ENCODE measurements at regions not wholly inside any gene's neighbourhood (a gene's known extent, or its start where the extent isn't known, plus 50 kb on each side); places are given as distances from the start of the nearest gene placed in this dataset.

DNA sequence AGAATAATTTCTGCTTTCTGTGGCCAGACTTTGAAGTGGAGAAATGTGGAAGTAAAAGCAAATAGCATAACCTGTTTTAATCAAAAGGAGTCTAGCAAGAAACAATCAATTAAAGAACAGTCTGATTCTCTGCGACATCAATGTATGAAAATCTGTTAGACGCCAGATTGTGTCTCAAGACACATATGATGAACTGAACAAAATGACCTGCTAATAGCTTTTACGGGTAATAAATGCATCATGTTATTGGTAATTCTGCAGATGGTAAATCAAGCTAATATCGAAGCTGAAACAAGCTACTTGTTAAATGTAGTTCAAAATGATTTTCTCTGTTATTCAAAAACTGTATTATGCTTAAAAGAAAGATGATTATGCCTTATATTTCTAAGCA, 208.5 kb upstream of the FIGN start:
- no peak overlapping the region for H3K14ac ChIP-seq (ENCODE audit: low read length)
- H3K79me1 ChIP-seq (ENCODE audit: low read depth, low read length) = no peaks in the 10 kb centered on the region
- H3K4ac ChIP-seq (ENCODE audit: low read length) = no peak overlapping the region
- H2BK120ac ChIP-seq (ENCODE audit: low read depth, low read length) = no peak overlapping the region
- no peak overlapping the region for H3K23ac ChIP-seq (ENCODE audit: low read depth, low read length, poor library complexity)
- no peak for DNase-seq (ENCODE audit: low spot score)
- H3K9me3 ChIP-seq (replicated peaks in 1 of 2; ENCODE audit: control insufficient read depth in 2 of 2, insufficient read depth in 1 of 2, low read depth in 1 of 2, low read length in 2 of 2) = no peaks in the 10 kb centered on the region
- H3K27me3 ChIP-seq (ENCODE audit: control insufficient read depth in 3 of 3, insufficient read depth in 3 of 3, low read depth in 1 of 3, low read length in 3 of 3) = no peaks in the 10 kb centered on the region
- no peak overlapping the region for H4K8ac ChIP-seq (ENCODE audit: low read depth, low read length)
- H2AFZ ChIP-seq (ENCODE audit: low read length) = peak overlapping the region; percentile 61
- no peak overlapping the region for H3K18ac ChIP-seq (ENCODE audit: low read length)
- no peak overlapping the region for H2BK15ac ChIP-seq (ENCODE audit: low read length)
- no peak overlapping the region for H3K27ac ChIP-seq (replicated peaks; ENCODE audit: low read length)
- no peak overlapping the region for H2BK5ac ChIP-seq (ENCODE audit: low read length)
- no peak overlapping the region for H4K91ac ChIP-seq (ENCODE audit: low read depth, low read length, poor library complexity)
- no peak overlapping the region for H3K4me3 ChIP-seq (ENCODE audit: low read length in 2 of 2)
- H3K4me1 ChIP-seq (ENCODE audit: control insufficient read depth in 2 of 2, insufficient read depth in 1 of 2, low read depth in 1 of 2, low read length in 2 of 2) = peaks cover 2 to 5% of the 10 kb centered on the region in 2 donors
- WGBS, 2 donors (ENCODE audit: extremely low coverage in 2 of 2, insufficient read length in 2 of 2, insufficient replicate concordance in 1 of 2) = no CpG with 5 or more reads among the region's 4 CpGs
- H3K9ac ChIP-seq (ENCODE audit: low read depth, low read length, poor library complexity) = no peak overlapping the region
- no peak overlapping the region for H2AK5ac ChIP-seq (ENCODE audit: low read depth, low read length)
- no peak overlapping the region for H2BK12ac ChIP-seq (ENCODE audit: low read length)
- no peak overlapping the region for H3K4me2 ChIP-seq (ENCODE audit: insufficient read depth, low read length, poor library complexity, severe bottlenecking)
- no peaks in the 10 kb centered on the region for H3K36me3 ChIP-seq (replicated peaks in 1 of 2; ENCODE audit: control insufficient read depth in 2 of 2, insufficient read depth in 2 of 2, low read length in 2 of 2)

DNA sequence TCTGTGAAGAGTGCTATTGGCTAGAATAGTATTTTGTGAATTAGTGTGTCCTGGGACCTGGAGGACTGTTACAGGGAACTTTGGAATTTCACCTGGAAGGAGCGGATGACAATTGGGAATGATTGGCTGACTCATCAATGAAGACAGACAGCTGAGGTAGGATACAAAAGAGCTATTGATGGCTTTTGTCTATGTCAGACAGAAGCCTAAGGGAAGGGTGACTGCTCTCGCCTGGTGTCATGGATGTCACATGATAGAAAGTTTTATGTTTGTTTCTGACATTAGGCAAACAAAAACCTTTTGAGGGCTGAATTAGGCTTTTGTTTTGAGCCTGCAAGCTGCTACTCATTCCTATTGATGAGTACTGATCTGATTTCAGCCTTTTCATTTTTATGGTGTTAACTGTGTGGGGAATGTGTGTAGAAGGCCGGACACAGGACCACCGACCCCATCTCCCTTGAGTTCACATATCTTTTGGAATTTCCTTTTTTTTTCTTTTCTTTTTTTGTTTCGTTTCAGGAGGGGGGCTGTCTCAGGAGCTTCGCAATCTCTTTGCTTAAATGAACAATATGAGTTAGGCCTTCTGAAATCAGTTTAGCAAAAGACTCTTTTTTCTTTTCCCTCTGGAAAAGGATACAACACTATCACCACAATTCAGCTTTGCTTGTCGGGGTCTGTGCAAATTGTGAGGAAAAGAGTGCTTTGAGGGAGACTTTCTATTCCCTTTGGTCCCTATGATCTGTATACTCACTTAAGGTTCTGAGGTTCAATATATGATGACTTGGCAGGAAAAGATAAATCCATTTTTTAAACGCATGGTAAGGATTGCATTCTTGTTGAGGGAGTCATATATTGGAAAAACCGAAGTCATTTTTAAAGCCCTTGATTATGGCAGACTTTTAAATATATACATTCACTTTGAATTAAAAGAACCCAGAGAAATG, 207.9 kb upstream of the FIGN start:
- Histone ChIP-seq H4K8ac (ENCODE audit: low read depth, low read length) (no peak overlapping the region), H3K9me3 (replicated peaks in 1 of 2; ENCODE audit: control insufficient read depth in 2 of 2, insufficient read depth in 1 of 2, low read depth in 1 of 2, low read length in 2 of 2) (no peaks in the 10 kb centered on the region), H2AFZ (ENCODE audit: low read length) (peak overlapping the region; percentile 61), H2BK5ac (ENCODE audit: low read length) (no peak overlapping the region), H3K4me1 (ENCODE audit: control insufficient read depth in 2 of 2, insufficient read depth in 1 of 2, low read depth in 1 of 2, low read length in 2 of 2) (peaks cover 2 to 5% of the 10 kb centered on the region in 2 donors), H3K9ac (ENCODE audit: low read depth, low read length, poor library complexity) (no peak overlapping the region), H3K27ac (replicated peaks; ENCODE audit: low read length) (peak overlapping the region; percentile 13), H2AK5ac (ENCODE audit: low read depth, low read length) (no peak overlapping the region), H3K79me1 (ENCODE audit: low read depth, low read length) (no peaks in the 10 kb centered on the region), H3K18ac (ENCODE audit: low read length) (no peak overlapping the region), H3K4me3 (ENCODE audit: low read length in 2 of 2) (no peak overlapping the region), H3K4me2 (ENCODE audit: insufficient read depth, low read length, poor library complexity, severe bottlenecking) (peak overlapping the region; percentile 37), H3K36me3 (replicated peaks in 1 of 2; ENCODE audit: control insufficient read depth in 2 of 2, insufficient read depth in 2 of 2, low read length in 2 of 2) (no peaks in the 10 kb centered on the region), H2BK12ac (ENCODE audit: low read length) (no peak overlapping the region), H2BK120ac (ENCODE audit: low read depth, low read length) (no peak overlapping the region), H3K23ac (ENCODE audit: low read depth, low read length, poor library complexity) (no peak overlapping the region), H3K4ac (ENCODE audit: low read length) (no peak overlapping the region), H3K14ac (ENCODE audit: low read length) (no peak overlapping the region), H2BK15ac (ENCODE audit: low read length) (no peak overlapping the region), H4K91ac (ENCODE audit: low read depth, low read length, poor library complexity) (no peak overlapping the region), H3K27me3 (ENCODE audit: control insufficient read depth in 3 of 3, insufficient read depth in 3 of 3, low read depth in 1 of 3, low read length in 3 of 3) (no peaks in the 10 kb centered on the region)
- DNase-seq (ENCODE audit: low spot score) = peak; percentile 64
- no CpG with 5 or more reads among the region's 9 CpGs for WGBS, 2 donors (ENCODE audit: extremely low coverage in 2 of 2, insufficient read length in 2 of 2, insufficient replicate concordance in 1 of 2)

DNA sequence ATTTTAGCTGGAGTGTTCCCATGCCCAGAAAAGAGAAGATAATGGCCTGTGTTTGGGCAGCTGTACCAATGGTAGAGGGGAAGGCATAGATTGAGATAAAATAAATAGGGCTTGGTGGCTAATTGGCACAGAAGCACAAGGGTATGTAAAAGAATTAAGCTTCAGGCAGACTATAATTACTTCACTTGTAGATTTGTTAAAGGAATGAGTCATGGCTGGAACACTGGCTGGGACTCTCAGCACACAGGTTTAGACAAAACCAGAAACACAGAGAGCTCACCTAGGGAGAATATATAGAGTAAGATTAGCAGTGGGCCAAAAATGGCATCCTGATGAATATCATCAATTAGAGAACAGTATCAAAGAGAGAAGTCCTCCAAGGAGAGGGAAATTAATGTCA, 198.3 kb upstream of the FIGN start:
- no peak for DNase-seq (ENCODE audit: low spot score)
- Histone ChIP-seq H4K8ac (ENCODE audit: low read depth, low read length) (no peak overlapping the region), H2BK120ac (ENCODE audit: low read depth, low read length) (no peak overlapping the region), H4K91ac (ENCODE audit: low read depth, low read length, poor library complexity) (no peak overlapping the region), H3K14ac (ENCODE audit: low read length) (no peak overlapping the region), H3K9me3 (replicated peaks in 1 of 2; ENCODE audit: control insufficient read depth in 2 of 2, insufficient read depth in 1 of 2, low read depth in 1 of 2, low read length in 2 of 2) (no peaks in the 10 kb centered on the region), H3K4ac (ENCODE audit: low read length) (no peak overlapping the region), H3K4me2 (ENCODE audit: insufficient read depth, low read length, poor library complexity, severe bottlenecking) (no peak overlapping the region), H2AK5ac (ENCODE audit: low read depth, low read length) (no peak overlapping the region), H3K79me1 (ENCODE audit: low read depth, low read length) (no peaks in the 10 kb centered on the region), H2BK5ac (ENCODE audit: low read length) (no peak overlapping the region), H3K9ac (ENCODE audit: low read depth, low read length, poor library complexity) (no peak overlapping the region), H3K4me3 (ENCODE audit: low read length in 2 of 2) (no peak overlapping the region), H2AFZ (ENCODE audit: low read length) (no peak overlapping the region), H3K27ac (replicated peaks; ENCODE audit: low read length) (no peak overlapping the region), H3K27me3 (ENCODE audit: control insufficient read depth in 3 of 3, insufficient read depth in 3 of 3, low read depth in 1 of 3, low read length in 3 of 3) (no peaks in the 10 kb centered on the region), H2BK12ac (ENCODE audit: low read length) (no peak overlapping the region), H3K36me3 (replicated peaks in 1 of 2; ENCODE audit: control insufficient read depth in 2 of 2, insufficient read depth in 2 of 2, low read length in 2 of 2) (no peaks in the 10 kb centered on the region), H3K18ac (ENCODE audit: low read length) (no peak overlapping the region), H2BK15ac (ENCODE audit: low read length) (no peak overlapping the region), H3K4me1 (ENCODE audit: control insufficient read depth in 2 of 2, insufficient read depth in 1 of 2, low read depth in 1 of 2, low read length in 2 of 2) (no peaks in the 10 kb centered on the region), H3K23ac (ENCODE audit: low read depth, low read length, poor library complexity) (no peak overlapping the region)

DNA sequence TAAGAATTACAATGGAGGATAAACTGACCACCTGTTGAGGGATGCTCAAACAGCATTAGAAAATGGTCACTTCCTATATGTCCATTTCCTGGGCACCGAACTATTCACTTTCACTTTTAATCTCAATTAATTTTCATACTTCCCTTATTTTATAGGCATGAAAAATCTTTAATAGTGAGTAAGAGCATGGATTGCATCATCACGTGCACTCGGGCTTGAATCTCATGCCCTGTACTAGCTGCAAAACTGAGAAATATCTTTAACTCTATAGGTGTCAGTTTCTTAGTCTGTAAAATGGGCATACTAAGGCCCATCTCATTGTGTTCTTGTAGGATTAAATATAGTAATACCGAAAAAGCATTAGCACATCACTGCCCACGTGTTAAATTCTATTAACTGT, 183.9 kb upstream of the FIGN start:
- DNase-seq (ENCODE audit: low spot score) = no peak
- no peak overlapping the region for H3K14ac ChIP-seq (ENCODE audit: low read length)
- no peaks in the 10 kb centered on the region for H3K36me3 ChIP-seq (replicated peaks in 1 of 2; ENCODE audit: control insufficient read depth in 2 of 2, insufficient read depth in 2 of 2, low read length in 2 of 2)
- H3K9ac ChIP-seq (ENCODE audit: low read depth, low read length, poor library complexity) = no peak overlapping the region
- H3K4me3 ChIP-seq (ENCODE audit: low read length in 2 of 2) = no peak overlapping the region
- no peak overlapping the region for H2AK5ac ChIP-seq (ENCODE audit: low read depth, low read length)
- H2AFZ ChIP-seq (ENCODE audit: low read length) = no peak overlapping the region
- no peak overlapping the region for H3K23ac ChIP-seq (ENCODE audit: low read depth, low read length, poor library complexity)
- H2BK15ac ChIP-seq (ENCODE audit: low read length) = no peak overlapping the region
- H3K9me3 ChIP-seq (replicated peaks in 1 of 2; ENCODE audit: control insufficient read depth in 2 of 2, insufficient read depth in 1 of 2, low read depth in 1 of 2, low read length in 2 of 2) = no peaks in the 10 kb centered on the region
- H3K18ac ChIP-seq (ENCODE audit: low read length) = no peak overlapping the region
- no peaks in the 10 kb centered on the region for H3K4me1 ChIP-seq (ENCODE audit: control insufficient read depth in 2 of 2, insufficient read depth in 1 of 2, low read depth in 1 of 2, low read length in 2 of 2)
- no peak overlapping the region for H3K4ac ChIP-seq (ENCODE audit: low read length)
- no peak overlapping the region for H2BK12ac ChIP-seq (ENCODE audit: low read length)
- H3K27ac ChIP-seq (replicated peaks; ENCODE audit: low read length) = no peak overlapping the region
- H4K91ac ChIP-seq (ENCODE audit: low read depth, low read length, poor library complexity) = no peak overlapping the region
- no peak overlapping the region for H2BK5ac ChIP-seq (ENCODE audit: low read length)
- H3K4me2 ChIP-seq (ENCODE audit: insufficient read depth, low read length, poor library complexity, severe bottlenecking) = no peak overlapping the region
- no peaks in the 10 kb centered on the region for H3K27me3 ChIP-seq (ENCODE audit: control insufficient read depth in 3 of 3, insufficient read depth in 3 of 3, low read depth in 1 of 3, low read length in 3 of 3)
- H2BK120ac ChIP-seq (ENCODE audit: low read depth, low read length) = no peak overlapping the region
- H4K8ac ChIP-seq (ENCODE audit: low read depth, low read length) = no peak overlapping the region
- WGBS, 2 donors (ENCODE audit: extremely low coverage in 2 of 2, insufficient read length in 2 of 2, insufficient replicate concordance in 1 of 2) = no CpG with 5 or more reads among the region's 5 CpGs
- H3K79me1 ChIP-seq (ENCODE audit: low read depth, low read length) = no peaks in the 10 kb centered on the region

Data from neuronal stem cell (in vitro differentiated cells).